ENCODE measurements at regions not wholly inside any gene's neighbourhood (a gene's known extent, or its start where the extent isn't known, plus 50 kb on each side); places are given as distances from the start of the nearest gene placed in this dataset.
A peak's percentile ranks its signal among the peaks of the same experiment; 100 is the strongest.

GRCh38 chr17:43326490-43327275 is 72.1 kb upstream of the ARL4D start:
- no peak for DNase-seq (ENCODE audit: low spot score)
- Histone ChIP-seq H3K4me3 (no peak overlapping the region), H3K27ac (no peak overlapping the region)
- TF ChIP-seq, protein P1, sequence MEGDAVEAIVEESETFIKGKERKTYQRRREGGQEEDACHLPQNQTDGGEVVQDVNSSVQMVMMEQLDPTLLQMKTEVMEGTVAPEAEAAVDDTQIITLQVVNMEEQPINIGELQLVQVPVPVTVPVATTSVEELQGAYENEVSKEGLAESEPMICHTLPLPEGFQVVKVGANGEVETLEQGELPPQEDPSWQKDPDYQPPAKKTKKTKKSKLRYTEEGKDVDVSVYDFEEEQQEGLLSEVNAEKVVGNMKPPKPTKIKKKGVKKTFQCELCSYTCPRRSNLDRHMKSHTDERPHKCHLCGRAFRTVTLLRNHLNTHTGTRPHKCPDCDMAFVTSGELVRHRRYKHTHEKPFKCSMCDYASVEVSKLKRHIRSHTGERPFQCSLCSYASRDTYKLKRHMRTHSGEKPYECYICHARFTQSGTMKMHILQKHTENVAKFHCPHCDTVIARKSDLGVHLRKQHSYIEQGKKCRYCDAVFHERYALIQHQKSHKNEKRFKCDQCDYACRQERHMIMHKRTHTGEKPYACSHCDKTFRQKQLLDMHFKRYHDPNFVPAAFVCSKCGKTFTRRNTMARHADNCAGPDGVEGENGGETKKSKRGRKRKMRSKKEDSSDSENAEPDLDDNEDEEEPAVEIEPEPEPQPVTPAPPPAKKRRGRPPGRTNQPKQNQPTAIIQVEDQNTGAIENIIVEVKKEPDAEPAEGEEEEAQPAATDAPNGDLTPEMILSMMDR (IDR thresholded peaks at IDR 0.05): no peak

- H3K4me3 ChIP-seq: no peak overlapping the region
Observed at GRCh38 chr17:43324205-43324893, 74.4 kb upstream of the ARL4D start.

DNA sequence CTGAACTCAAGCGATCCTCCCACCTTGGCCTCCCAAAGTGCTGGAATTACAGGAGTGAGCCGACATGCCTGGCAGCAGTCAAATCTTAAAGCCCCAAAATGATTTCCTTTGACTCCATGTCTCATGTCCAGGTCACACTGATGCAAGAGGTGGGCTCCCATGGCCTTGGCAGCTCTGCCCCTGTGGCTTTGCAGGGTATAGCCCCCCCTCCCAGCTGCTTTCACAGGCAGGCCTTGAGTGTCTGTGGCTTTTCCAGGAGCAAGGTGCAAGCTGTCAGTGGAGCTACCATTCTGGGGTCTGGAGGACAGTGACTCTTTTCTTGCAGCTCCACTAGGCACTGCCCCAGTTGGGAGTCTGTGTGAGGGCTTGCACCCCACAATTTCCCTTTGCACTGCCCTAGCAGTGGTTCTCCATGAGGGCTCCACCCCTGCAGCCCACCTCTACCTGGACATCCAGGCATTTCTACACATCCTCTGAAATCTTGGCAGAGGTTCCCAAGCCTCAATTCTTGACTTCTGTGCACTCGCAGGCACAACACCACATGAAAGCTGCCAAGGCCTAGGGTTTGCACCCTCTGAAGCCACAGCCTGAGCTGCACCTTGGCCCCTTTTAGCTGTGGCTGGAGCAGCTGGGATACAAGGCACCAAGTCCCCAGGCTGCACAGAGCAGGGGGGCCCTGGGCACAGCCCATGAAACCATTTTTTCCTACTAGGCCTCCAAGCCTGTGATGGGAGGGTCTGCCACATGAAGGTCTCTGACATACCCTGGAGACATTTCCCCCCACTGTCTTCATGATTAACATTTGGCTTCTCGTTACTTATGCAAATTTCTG is 79.3 kb upstream of the ARL4D start:
- H3K4me3 ChIP-seq: no peak overlapping the region
- TF ChIP-seq, protein P1 (IDR thresholded peaks at IDR 0.05): no peak
- DNase-seq (ENCODE audit: low spot score): no peak
- no peak overlapping the region for H3K27ac ChIP-seq

More at GRCh38 chr17:43324205-43324893, 74.4 kb upstream of the ARL4D start:
- H3K27ac ChIP-seq: no peak overlapping the region
- no peak for DNase-seq (ENCODE audit: low spot score)
- TF ChIP-seq, protein P1 (IDR thresholded peaks at IDR 0.05): no peak

DNA sequence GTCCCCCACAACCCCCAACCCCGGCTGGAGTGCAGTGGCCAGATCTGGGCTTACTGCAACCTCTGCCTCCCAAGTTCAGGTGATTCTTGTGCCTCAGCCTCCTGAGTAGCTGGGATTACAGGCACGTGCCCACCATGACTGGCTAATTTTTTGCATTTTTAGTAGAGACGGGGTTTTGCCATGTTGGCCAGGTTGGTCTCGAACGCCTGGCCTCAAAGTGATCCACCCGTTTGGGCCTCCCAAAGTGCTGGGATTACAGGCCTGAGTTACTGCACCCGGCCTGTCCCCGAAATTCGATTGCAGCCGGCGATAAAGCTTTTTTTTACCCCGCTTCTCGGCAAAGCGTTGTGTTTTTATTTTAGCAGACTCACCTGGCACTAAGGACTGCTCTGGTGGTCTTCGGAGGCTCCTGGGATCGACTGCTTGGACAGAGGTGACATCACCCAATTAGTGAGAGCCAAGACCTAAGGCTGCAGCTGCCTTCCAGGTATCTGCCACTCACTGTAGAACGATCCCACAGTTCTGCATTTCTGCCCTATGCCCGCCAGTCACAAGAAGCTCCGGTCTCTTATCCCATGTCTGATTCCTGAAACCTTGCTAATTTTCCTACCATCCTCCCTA is 82.2 kb upstream of the ARL4D start:
- TF ChIP-seq, protein P1 (IDR thresholded peaks at IDR 0.05): no peak
- peak overlapping the region in 1 of 2 donors; percentile 51 for H3K27ac ChIP-seq
- H3K4me3 ChIP-seq: no peak overlapping the region
- no peak for DNase-seq (ENCODE audit: low spot score)

DNA sequence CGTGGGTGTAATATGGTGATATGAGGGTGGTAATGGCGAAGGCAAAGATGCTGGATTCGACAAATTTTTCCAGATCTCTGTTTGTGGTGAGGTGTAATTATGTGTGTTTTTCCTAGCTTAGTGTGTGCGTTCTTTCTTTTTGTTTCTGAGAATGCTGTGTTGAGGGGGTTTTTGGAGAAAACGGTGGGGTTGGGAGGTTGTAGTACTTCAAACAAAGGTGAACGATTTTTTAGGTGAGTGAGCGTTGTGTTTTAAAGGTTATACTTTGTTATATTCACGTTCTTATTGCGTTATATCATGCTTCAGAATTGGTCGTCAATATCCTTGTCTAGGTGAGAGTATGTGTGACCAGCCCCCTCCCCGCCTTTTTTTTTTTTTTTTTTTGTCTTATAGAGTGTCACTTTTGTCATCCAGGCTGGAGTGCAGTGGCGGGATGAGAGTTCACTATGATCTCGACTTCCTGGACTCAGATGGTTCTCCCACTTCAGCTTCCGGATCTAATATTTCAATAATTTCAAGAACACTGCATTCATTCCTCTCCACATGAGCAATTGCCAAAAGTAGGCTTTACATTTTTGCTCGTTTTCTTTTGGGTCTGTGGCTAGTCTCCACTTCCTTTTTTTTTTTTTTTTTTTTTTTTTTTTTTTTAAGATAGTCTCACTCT is 82.2 kb upstream of the RNU2-1 start:
- Histone ChIP-seq H3K27ac (no peak overlapping the region), H3K4me3 (no peak overlapping the region)
- TF ChIP-seq, protein P1 (IDR thresholded peaks at IDR 0.05): no peak
- no peak for DNase-seq (ENCODE audit: low spot score)

GRCh38 chr17:43315369-43315768 is 81.6 kb upstream of the RNU2-1 start:
- TF ChIP-seq, protein P1 (IDR thresholded peaks at IDR 0.05): no peak
- DNase-seq (ENCODE audit: low spot score): no peak
- Histone ChIP-seq H3K27ac (no peak overlapping the region), H3K4me3 (no peak overlapping the region)
